HEK293T (cell line): ENCODE measurements at regions not wholly inside any gene's neighbourhood (a gene's known extent, or its start where the extent isn't known, plus 50 kb on each side); places are given as distances from the start of the nearest gene placed in this dataset.

ENCODE experiments used
- ARNT ChIP-seq: fragments of 450-650 bp; IDR thresholded peaks from 2 replicates; pipeline ENCODE4 v1.6.1; 2017; ENCODE audit warnings: mild to moderate bottlenecking
- BHLHE40 ChIP-seq: fragments of 450-650 bp; IDR thresholded peaks from 2 replicates; pipeline ENCODE4 v1.6.1; 2016; ENCODE audit warnings: mild to moderate bottlenecking, moderate library complexity, borderline replicate concordance
- CTBP1 ChIP-seq: fragments of 450-650 bp; IDR thresholded peaks from 2 replicates; pipeline ENCODE4 v1.6.1; 2016; ENCODE audit warnings: borderline replicate concordance
- FOXA1 ChIP-seq: fragments of 450-650 bp; IDR thresholded peaks from 2 replicates; pipeline ENCODE4 v1.6.1; 2016; ENCODE audit warnings: mild to moderate bottlenecking
- FOXK2 ChIP-seq: fragments of 450-650 bp; IDR thresholded peaks from 2 replicates; pipeline ENCODE4 v1.6.1; 2016; ENCODE audit warnings: mild to moderate bottlenecking
- HDGF ChIP-seq: fragments of 450-650 bp; IDR thresholded peaks from 2 replicates; pipeline ENCODE4 v1.6.1; 2017; ENCODE audit warnings: antibody characterized with exemption, borderline replicate concordance
- PKNOX1 ChIP-seq: fragments of 450-650 bp; IDR thresholded peaks from 2 replicates; pipeline ENCODE4 v1.6.1; 2016
- SP1 ChIP-seq: fragments of 450-650 bp; IDR thresholded peaks from 2 replicates; pipeline ENCODE4 v1.6.1; 2017
- SUZ12 ChIP-seq: fragments of 450-650 bp; IDR thresholded peaks from 2 replicates; pipeline ENCODE4 v1.6.1; 2016; ENCODE audit warnings: mild to moderate bottlenecking
- TARDBP ChIP-seq: fragments of 450-650 bp; IDR thresholded peaks from 2 replicates; pipeline ENCODE4 v1.6.1; 2016

GRCh38 chr1:13926556-13926955, 226.6 kb downstream of the PRDM2 start:
- no peak for TF ChIP-seq PKNOX1
- no peak for TF ChIP-seq ARNT
- no peak for TF ChIP-seq FOXA1
- no peak for TF ChIP-seq BHLHE40
- no peak for TF ChIP-seq SP1
- TF ChIP-seq HDGF, result no peak
- no peak for TF ChIP-seq CTBP1
- TF ChIP-seq FOXK2, result no peak
- TF ChIP-seq TARDBP, result no peak
- TF ChIP-seq SUZ12, result no peak
